Spleen (tissue), 7 donors: ENCODE measurements at regions not wholly inside any gene's neighbourhood (a gene's known extent, or its start where the extent isn't known, plus 50 kb on each side); places are given as distances from the start of the nearest gene placed in this dataset.

Source experiments
- CTCF ChIP-seq, 11 experiments: fragments of 200-600 bp in 7 of 11; fragments of 450-650 bp in 4 of 11; sonication (generic) in 4 of 11; IDR thresholded peaks in 8 of 11; conservative IDR thresholded peaks in 3 of 11; 1 replicate in 7 of 11; 2 replicates in 4 of 11; pipeline versions ENCODE4 v1.4.0 to v1.8.0; 2016 to 2021; ENCODE audit warnings: antibody characterized with exemption in 11 of 11, inconsistent platforms in 4 of 11, mild to moderate bottlenecking in 1 of 11
- POLR2A ChIP-seq, 3 donors: fragments of 450-650 bp; IDR thresholded peaks; one replicate each; pipeline ENCODE4 v1.5.1; 2017; ENCODE audit warnings: antibody characterized with exemption in 3 of 3, mild to moderate bottlenecking in 1 of 3
- donor health status: DM: no; HTN: no; CAD: no; lungs with moderate emphysema.
- donor health status: DM: no; HTN: no; CAD: no.
- donor health status: DM: no; HTN: no; CAD: no.

GRCh38 chr2:215712871-215713790 is 277.3 kb upstream of the FN1 start:
- TF ChIP-seq POLR2A (IDR thresholded peaks at IDR 0.05) (no peak), CTCF (IDR thresholded peaks at IDR 0.05 in 8 of 11, conservative IDR thresholded peaks at IDR 0.05 in 3 of 11) (no peak)
